ENCODE measurements at regions not wholly inside any gene's neighbourhood (a gene's known extent, or its start where the extent isn't known, plus 50 kb on each side); places are given as distances from the start of the nearest gene placed in this dataset.

- TF ChIP-seq CTCF (IDR thresholded peaks at IDR 0.05; ENCODE audit: insufficient read depth, low read length) = no peak
- TF ChIP-seq POLR2AphosphoS5 (IDR thresholded peaks at IDR 0.05; ENCODE audit: low read depth) = no peak
- TF ChIP-seq REST (IDR thresholded peaks at IDR 0.05; ENCODE audit: insufficient replicate concordance, low read depth) = no peak
Measured at GRCh38 chr4:27214010-27214409, 353.4 kb downstream of the STIM2 start.

All from HL-60 (cell line).